ENCODE measurements at regions not wholly inside any gene's neighbourhood (a gene's known extent, or its start where the extent isn't known, plus 50 kb on each side); places are given as distances from the start of the nearest gene placed in this dataset.
"Not testable (repeated sequence)": the region's sequence is repeated elsewhere in the genome, so short reads cannot be mapped to it uniquely, and the experiment has no call there.

DNA sequence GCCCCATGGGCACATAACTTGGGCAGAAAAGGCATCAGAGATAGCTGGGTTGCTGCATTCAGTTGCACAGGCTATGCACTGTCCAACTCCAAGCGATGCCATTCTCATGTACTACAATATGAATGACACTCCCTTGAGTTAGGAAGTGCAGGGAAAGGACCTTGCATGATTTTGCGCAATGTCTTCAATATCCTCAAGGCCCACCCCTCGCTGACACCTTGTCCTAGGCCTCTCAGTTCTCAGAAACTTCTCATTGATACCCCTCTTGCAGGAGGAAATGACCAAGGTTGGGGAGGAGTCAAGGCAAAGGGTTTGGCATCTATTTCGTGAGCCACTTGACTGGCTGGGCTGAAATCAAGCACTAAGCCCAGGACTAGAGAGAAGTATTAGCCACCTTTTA is 70.4 kb downstream of the ARL6IP4 start:
- TF ChIP-seq CTCF (IDR thresholded peaks at IDR 0.05; ENCODE audit: control insufficient read depth, insufficient read depth, low read depth, low read length, missing control alignments): no peak
- no peak overlapping the region for H3K4me3 ChIP-seq (ENCODE audit: control insufficient read depth, low read depth, low read length)
- DNase-seq (ENCODE audit: low read depth): no peak

DNA sequence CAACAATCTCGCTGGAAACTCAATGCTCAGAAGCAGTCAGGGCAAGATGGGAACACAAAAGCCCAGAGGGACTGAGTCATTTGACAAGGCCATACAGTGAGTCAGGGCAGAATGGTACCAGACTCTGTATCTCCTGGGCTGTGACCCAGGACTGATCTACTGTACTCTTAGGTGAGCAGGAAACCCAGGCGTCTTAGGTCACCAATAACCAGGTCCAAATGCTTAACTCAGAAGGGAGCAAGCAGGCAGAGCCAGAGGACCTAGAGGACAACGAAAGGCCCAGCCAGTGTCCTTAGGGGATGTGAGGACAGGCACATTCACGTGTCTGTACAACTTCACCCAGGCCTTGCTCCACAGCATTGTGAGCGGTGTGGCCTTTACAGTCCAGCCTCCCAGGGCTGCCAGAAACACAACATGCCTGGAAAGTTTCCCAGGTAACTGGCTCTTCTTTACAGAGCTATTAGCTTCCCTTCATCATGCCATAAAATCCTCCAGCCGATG is 69.9 kb downstream of the ARL6IP4 start:
- no peak overlapping the region for H3K4me3 ChIP-seq (ENCODE audit: control insufficient read depth, low read depth, low read length)
- TF ChIP-seq CTCF (IDR thresholded peaks at IDR 0.05; ENCODE audit: control insufficient read depth, insufficient read depth, low read depth, low read length, missing control alignments): no peak
- no peak for DNase-seq (ENCODE audit: low read depth)

DNA sequence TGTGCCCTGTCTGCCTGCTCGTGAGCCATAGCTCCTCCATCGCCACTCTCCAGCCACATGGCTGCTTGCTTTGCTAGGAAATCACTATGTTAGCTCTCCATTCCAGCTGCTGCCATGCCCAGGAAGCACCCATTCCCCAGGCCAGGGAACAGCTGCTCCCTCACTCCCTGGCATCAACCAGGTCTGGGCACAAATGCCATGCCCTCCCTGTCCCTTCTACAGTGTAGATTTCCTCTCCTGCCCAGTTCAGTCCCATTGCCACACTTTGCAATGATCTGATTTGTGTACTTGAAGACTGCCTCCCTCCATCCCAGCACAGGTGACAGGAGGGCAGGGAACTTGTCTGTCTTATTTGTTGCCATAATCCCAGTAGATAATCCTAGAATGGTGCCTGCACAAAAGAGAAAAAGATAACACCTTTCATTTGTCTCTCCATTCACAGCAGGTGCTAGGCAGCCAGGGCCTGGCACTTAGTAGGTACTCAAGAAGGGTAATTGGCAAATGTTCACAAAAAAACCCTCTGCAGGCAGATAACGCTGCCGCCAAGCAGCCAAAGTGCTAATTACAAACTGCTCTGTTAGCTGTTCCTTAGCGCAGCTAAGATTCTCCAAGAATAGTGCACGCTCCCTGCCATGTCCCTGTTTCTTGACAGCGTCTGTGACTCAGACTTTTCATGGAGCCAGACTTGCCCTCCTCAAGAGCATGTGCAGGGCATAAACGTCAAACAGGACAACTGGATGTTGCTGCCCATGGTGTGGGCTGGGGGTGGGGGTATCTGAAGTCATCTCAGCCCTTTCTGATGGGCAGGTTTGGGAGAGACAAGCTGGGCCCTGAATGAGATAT is 69.1 kb downstream of the ARL6IP4 start:
- TF ChIP-seq CTCF (IDR thresholded peaks at IDR 0.05; ENCODE audit: control insufficient read depth, insufficient read depth, low read depth, low read length, missing control alignments): no peak
- H3K4me3 ChIP-seq (ENCODE audit: control insufficient read depth, low read depth, low read length): no peak overlapping the region
- no peak for DNase-seq (ENCODE audit: low read depth)

DNA sequence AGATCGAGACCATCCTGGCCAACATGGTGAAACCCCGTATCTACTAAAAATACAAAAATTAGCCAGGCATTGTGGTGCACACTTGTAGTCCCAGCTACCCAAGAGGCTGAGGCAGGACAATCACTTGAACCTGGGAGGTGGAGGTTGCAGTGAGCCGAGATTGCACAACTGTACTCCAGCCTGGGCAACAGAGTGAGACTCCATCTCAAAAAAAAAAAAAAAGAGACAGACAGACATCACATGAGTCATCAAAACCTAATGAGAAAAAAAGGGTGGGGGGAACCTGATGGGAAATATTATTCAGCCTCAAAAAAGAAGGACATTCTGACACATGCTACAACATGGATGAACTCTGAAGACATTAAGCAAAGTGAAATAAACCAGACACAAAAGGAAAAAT is 67.4 kb downstream of the ARL6IP4 start:
- not testable (repeated sequence) for H3K4me3 ChIP-seq (ENCODE audit: control insufficient read depth, low read depth, low read length); DNase-seq (ENCODE audit: low read depth)

- no peak overlapping the region for H3K4me3 ChIP-seq (ENCODE audit: control insufficient read depth, low read depth, low read length)
- TF ChIP-seq CTCF (IDR thresholded peaks at IDR 0.05; ENCODE audit: control insufficient read depth, insufficient read depth, low read depth, low read length, missing control alignments): no peak
- no peak for DNase-seq (ENCODE audit: low read depth)
These were observed 66.8 kb downstream of the ARL6IP4 start for GRCh38 chr12:123047289-123047688.

- H3K4me3 ChIP-seq (ENCODE audit: control insufficient read depth, low read depth, low read length): no peak overlapping the region
- TF ChIP-seq CTCF (IDR thresholded peaks at IDR 0.05; ENCODE audit: control insufficient read depth, insufficient read depth, low read depth, low read length, missing control alignments): no peak
- DNase-seq (ENCODE audit: low read depth): no peak
These were observed 66.0 kb downstream of the ARL6IP4 start for GRCh38 chr12:123046431-123046830.

GRCh38 chr12:123045678-123046077 is 65.2 kb downstream of the ARL6IP4 start:
- DNase-seq (ENCODE audit: low read depth): no peak
- no peak overlapping the region for H3K4me3 ChIP-seq (ENCODE audit: control insufficient read depth, low read depth, low read length)
- TF ChIP-seq CTCF (IDR thresholded peaks at IDR 0.05; ENCODE audit: control insufficient read depth, insufficient read depth, low read depth, low read length, missing control alignments): no peak
